ENCODE measurements at regions not wholly inside any gene's neighbourhood (a gene's known extent, or its start where the extent isn't known, plus 50 kb on each side); places are given as distances from the start of the nearest gene placed in this dataset.

- DNase-seq = no peak
Observed at GRCh38 chr2:217070043-217070430, 210.2 kb upstream of the TNP1 start.

- DNase-seq = no peak
Observed at GRCh38 chr2:217069263-217070042, 209.6 kb upstream of the TNP1 start.

- no peak for DNase-seq
Observed at GRCh38 chr2:217068677-217069250, 208.9 kb upstream of the TNP1 start.

- DNase-seq = no peak
Observed at GRCh38 chr2:217067787-217068186, 207.9 kb upstream of the TNP1 start.

GRCh38 chr2:217066510-217067270 is 206.8 kb upstream of the TNP1 start:
- no peak for DNase-seq

GRCh38 chr2:217065695-217066405 is 206.0 kb upstream of the TNP1 start:
- DNase-seq = no peak

- DNase-seq = no peak
Observed at GRCh38 chr2:217065012-217065290, 205.1 kb upstream of the TNP1 start.

GRCh38 chr2:217064234-217065011 is 204.6 kb upstream of the TNP1 start:
- no peak for DNase-seq

GRCh38 chr2:217063238-217063755 is 203.4 kb upstream of the TNP1 start:
- DNase-seq = peak; percentile 64

GRCh38 chr2:217062768-217063167 is 202.9 kb upstream of the TNP1 start:
- DNase-seq = peak; percentile 57

GRCh38 chr2:217061916-217062505 is 202.1 kb upstream of the TNP1 start:
- DNase-seq = no peak

GRCh38 chr2:217060951-217061547 is 201.2 kb upstream of the TNP1 start:
- DNase-seq = no peak

GRCh38 chr2:217060516-217060915 is 200.7 kb upstream of the TNP1 start:
- no peak for DNase-seq

GRCh38 chr2:217058791-217059755 is 199.2 kb upstream of the TNP1 start:
- no peak for DNase-seq

GRCh38 chr2:217057773-217058172 is 197.9 kb upstream of the TNP1 start:
- DNase-seq = no peak

- no peak for DNase-seq
Observed at GRCh38 chr2:217055624-217056023, 195.8 kb upstream of the TNP1 start.

GRCh38 chr2:217054791-217055190 is 194.9 kb upstream of the TNP1 start:
- DNase-seq = peak; percentile 80

- no peak for DNase-seq
Observed at GRCh38 chr2:217052856-217053577, 193.2 kb upstream of the TNP1 start.

GRCh38 chr2:217051416-217051815 is 191.6 kb upstream of the TNP1 start:
- no peak for DNase-seq

- DNase-seq = no peak
Observed at GRCh38 chr2:217049956-217050355, 190.1 kb upstream of the TNP1 start.
